ENCODE measurements at regions not wholly inside any gene's neighbourhood (a gene's known extent, or its start where the extent isn't known, plus 50 kb on each side); places are given as distances from the start of the nearest gene placed in this dataset.
"Not testable (repeated sequence)": the region's sequence is repeated elsewhere in the genome, so short reads cannot be mapped to it uniquely, and the experiment has no call there.

DNA sequence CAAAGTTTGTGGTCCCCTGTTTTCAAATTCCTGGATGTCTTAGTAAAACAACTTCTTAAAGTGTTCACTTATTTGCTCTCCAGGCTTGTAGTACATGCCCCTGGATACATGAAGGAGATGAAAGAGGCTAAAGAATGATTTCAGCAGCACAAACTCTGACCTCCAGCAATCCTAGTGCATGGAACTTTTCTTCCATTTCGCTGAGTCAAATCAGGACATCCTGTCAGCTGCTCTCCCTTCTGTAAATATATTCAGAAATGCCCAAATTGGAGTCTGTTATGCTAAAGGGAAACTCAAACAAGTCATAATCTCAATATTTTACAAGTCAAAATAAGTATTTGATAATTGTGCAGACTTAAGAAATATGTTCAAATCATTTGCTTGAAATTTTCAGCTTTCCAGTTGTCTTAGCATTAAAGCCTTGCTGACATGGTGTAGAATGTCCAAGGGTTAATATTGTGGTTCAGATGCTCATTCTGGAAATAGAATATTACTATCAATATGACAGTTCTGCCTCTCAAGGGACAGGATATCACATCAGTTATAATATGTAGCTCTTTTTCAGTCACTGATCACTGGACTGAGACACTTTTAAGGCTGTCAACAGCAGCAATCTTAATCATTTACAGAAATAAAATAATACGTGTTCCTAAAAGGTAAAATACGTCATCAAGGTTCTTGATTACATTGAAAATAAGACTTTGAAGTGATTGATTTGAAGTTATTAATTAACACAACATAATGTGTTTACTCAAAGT is 1157.3 kb downstream of the PLA2G4A start:
- DNase-seq = no peak

DNA sequence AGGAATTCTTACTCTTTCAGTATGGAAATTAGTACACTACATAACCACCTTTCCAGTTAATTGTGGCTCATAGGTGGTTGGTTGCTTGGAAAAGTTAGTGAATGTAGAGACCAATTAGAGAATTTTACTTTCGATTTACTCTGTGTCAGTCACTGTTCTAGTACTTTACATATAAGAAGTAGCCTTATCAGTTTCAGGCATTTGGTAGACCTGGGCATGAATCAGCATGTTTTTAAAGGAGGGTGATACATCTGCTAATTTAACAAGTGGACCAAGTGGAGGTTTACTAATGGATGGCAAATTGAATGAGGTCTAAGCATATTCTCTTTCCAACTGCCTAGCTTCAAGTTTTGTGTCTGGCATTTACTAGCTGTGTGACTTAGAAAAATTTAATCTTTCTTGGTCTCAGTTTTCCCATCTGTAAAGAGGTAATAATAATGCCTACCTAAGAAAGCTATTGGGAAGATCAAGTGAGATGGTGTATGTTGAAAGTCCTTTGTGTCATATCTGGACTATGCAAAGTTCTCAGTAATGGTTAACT is 1158.6 kb downstream of the PLA2G4A start:
- no peak for DNase-seq

DNA sequence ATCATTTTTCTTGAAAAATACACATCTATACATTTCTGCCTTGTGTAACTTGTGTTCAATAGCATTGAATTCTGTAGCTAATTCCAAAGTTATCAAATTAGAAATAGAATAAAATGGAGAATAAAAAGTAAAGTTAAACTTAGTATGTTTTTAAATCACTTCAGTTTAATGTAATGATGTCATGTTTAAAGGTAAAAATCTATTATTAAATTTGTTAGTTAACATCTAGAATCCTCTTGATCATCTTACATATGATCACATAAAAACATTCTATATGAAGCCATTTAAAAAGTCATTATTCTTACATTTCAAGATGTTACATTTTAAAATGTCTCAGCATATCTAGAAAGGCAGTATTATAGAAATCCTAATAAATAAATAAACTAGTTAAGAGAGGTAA is 1163.2 kb downstream of the PLA2G4A start:
- no peak for DNase-seq

DNA sequence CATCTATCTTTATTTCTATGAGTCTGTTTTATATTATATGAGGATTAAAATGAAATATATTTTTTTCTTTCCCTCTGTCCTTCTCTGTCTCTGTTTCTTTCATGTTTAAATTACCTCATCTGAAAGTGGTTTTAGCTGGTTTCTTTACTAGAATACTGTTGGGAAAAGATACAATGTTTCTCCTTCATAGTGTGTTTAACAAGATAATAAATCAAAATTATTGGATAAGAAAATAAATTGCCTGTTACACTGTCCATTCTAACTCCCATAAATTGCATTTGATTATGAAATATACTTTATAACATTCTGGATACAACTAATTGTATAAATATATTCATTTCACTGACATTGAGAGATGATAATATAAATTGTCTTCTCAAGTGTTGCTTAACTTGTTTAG is 1168.0 kb downstream of the PLA2G4A start:
- DNase-seq = no peak

DNA sequence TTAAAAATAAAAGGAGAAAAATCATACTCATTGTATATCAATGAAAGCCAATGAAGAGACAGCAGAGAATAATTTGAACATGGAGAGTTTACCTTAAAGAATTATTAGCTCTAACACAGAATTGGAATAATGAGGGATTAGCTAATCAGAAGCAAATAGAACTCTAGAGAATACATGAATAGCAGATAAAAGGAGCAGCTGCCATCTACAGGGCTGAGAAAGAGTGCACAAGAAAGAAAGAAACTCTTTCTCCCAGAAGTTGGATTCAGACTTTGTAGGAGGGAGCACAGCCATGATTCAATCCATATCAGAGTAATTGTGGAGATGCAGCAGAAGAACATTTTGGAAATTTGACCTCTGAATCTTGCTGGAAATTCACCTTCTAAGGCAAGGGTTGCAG is 1171.2 kb downstream of the PLA2G4A start:
- no peak for DNase-seq

DNA sequence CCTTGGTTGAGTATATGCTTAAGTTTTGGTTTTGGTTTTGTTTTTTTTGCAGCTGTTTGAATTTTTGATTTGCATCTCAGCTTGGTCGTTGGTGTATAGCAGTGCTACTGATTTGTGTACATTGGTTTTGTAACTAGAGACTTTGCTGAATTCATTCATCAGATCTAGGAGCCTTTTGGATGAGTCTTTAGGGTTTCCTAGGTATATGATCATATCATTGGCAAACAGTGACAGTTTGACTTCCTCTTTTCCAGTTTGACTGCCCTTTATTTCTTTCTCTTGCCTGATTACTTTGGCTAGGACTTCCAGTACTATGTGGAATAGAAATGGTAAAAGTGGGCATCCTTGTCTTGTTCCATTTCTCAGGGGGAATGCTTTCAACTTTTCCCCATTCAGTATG is 1174.9 kb downstream of the PLA2G4A start:
- DNase-seq = not testable (repeated sequence)

DNA sequence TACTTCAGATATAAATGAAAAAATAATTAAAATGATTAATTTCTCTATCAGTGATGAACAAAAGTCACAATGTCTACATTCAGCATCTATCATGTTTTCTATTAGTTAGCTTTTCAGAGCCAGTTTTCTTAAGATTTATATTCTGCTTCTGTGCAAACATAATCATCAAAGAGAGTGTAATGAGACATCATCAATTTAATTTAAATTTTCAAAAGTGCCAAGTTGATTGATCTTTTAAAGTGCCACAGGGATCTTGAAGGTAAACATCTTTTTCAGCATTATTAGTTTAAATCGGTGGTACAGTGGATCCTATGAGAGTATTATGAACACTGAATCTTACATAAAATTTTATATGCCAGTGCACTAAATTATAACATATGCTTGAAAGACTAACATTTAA is 1176.1 kb downstream of the PLA2G4A start:
- no peak for DNase-seq

DNA sequence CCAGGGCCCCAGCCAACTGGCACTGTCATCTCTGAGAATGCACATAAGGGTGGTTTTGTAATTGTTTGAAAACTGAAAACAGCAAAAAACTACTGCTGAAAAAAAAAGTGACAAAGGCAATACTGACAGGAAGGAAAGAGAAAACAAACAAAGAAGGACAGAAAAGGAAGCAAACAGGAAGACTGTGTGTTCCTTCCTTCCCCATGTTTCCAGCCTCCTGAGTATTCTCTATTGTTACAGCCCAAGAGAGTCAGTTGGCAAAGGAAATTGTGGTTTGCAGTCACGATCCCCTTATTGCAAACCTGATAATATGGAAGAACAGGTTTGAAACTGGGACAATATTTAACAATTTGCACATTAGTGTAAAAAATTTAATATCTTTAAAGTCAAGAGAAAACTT is 1177.6 kb downstream of the PLA2G4A start:
- no peak for DNase-seq

DNA sequence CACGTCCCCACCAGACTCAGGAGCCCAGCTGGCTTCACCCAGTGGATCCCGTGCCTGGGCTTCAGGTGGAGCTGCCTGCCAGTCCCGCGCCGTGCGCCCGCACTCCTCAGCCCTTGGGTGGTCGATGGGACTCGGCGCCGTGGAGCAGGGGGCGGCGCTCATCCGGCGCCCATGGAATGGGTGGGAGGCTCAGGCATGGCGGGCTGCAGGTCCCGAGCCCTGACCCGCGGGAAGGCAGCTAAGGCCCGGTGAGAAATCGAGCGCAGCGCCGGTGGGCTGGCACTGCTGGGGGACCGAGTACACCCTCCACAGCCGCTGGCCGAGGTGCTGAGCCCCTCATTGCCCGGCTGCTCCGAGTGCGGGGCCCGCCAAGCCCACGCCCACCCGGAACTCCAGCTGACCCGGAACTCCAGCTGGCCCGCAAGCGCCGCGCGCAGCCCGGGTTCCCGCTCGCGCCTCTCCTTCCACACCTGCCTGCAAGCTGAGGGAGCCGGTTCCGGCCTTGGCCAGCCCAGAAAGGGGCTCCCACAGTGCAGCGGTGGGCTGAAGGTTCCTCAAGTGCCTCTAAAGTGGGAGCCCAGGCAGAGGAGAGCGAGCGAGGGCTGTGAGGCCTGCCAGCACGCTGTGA is 1184.6 kb downstream of the PLA2G4A start:
- DNase-seq = not testable (repeated sequence)

DNA sequence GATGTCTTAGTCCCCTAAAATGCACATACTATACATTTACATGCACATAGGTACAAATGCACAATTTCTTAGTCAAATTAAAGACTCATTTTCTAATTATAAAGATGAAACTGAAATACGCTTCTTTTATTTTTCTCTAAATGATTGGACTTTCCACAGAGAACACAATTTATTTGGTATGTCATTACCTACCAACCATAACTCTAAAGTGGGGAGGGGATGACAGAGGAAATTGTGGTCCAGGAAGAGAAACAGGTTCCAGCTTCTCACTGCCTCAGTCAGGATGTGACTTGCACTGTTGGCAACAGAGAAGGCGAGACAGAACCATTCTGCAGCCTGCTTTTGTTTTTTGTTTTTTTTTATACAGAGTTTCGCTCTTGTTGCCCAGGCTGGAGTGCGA is 1189.2 kb downstream of the PLA2G4A start:
- DNase-seq = no peak

DNA sequence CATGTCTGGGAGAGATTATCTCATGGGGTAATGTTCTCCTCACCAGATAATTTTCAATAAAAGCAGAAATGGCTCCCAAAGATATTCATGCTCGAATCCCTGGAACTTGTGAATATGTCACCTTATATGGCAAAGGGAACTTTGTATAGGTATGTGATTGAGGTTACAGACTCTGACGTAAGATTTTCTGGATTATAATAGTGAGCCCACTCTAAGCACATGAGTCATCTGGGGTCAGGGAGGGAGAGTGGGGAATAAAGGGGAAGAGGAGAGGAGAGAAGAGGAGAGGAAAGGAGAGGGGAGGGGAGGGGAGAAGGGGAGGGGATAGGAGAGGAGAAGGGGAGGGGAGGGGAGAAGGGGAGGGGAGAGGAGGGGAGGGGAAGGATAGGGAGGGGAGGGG is 1193.9 kb downstream of the PLA2G4A start:
- DNase-seq = no peak

DNA sequence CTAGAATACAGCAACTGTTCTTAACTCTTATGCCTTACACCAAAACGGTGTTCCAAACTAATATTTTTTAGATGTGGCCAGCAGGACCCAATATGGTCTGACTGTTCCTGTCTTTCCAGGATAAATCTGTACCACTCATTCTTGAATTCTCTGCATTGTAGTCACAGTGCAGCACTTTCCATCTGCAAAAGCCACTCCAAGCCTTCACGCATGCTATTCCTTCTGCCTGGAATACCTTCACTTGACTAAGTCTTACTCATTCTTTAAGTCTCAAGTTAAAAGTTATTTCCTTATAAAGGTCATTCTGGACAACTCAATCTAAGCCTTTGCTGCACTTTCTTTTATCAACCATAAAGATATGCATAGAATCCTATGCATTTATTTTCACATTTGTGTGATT is 1194.5 kb downstream of the PLA2G4A start:
- DNase-seq = no peak

DNA sequence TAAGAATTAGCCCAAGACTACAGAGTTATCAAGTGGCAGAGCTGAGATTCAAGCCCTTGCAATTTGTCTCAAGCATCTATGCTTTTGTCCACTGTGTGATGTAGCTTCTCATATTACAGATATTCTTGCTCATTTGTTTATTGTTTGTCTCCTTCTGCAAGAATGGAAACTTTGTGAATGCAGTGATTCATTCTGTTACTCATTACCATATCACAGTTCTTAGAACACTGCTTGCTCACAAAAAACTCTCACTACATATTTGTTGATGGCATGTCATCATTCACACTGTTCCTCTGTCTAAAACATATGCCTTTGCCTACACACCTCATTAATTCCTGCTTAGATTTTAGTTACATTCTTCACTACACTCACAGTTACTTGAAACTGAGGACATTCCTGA is 1198.9 kb downstream of the PLA2G4A start:
- DNase-seq = no peak

DNA sequence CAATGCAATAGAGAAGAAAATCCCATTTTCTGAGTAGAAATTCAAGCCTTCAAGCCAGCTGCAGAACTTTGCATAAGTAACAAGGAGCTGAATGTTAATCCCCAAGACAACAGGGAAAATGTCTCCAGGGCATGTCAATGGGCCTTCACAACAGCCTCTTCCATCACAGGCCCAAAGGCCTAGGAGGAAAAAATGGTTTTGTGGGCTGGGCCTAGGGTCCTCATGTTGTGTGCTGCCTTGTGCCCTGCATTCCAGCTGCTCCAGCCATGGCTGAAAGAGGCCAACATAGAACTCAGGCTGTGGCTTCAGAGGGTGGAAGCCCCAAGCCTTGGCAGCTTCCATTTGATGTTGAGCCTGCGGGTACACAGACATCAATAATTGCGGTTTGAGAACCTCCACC is 1208.8 kb downstream of the PLA2G4A start:
- not testable (repeated sequence) for DNase-seq

DNA sequence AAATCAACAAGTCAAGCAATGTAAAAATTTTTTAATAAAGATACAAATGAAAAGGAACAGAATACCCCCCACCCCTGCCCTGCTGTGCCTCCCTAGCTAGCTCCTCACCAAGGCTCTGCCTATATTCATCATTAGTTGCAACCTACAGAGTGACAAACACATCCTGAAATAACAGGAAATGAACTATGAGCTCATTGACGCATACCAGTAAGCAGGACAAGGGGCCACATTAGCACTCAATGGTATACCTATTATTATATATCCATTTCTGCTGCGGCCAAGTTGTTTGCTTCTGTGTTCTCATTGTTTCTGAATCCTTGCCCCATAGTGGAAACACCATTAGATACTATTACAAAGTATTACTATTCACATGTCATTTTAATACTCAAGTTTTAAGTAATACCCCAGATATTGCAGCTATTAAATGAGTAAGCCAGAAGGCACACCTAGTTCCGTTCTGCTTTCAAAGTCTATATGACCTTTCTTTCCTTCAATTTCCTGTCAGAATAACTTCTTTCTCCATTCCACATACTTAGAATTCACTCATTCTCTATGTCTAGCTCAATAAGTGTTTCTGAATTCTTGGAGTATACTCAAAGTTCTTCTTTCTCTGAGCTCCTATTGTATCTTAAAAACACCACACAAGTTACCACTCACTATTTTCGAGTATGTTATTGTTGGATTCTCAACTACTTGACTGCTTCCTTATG is 1214.9 kb downstream of the PLA2G4A start:
- no peak for DNase-seq

DNA sequence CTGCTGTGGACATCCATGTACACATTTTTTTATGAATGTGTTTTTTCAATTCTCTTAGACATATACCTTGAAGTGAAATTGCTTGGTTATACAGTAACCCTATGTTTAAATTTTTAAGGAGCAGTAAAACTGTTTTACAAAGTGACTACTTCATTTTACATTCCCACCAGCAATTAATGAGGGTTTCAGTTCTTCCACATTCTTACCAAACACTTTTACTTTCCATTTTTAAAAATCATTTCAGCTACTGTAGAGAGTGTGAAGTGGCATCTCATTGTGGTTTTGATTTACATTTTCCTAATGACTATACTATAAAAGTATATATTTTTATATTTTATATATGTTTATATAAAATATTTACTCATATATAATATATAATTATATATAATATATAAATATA is 1221.5 kb downstream of the PLA2G4A start:
- no peak for DNase-seq

DNA sequence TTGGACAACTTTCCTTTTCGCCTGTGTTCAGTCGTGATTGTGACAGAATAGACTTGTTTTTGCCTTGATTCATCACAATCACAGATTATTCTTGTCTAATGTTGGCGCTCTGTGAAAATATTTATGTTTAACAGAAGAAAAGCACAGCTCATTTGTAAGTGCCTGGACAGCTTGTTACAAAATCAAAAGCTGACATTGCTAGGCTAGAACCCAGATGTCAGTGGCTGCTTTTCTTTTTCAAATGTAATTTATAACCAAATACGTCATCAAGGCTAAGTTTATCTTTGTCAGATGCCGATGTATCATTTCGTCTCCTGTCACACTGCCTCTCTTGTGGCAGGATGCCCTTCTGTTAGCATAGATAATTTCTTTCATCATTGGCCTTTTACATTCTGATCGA is 1227.3 kb downstream of the PLA2G4A start:
- DNase-seq = no peak

DNA sequence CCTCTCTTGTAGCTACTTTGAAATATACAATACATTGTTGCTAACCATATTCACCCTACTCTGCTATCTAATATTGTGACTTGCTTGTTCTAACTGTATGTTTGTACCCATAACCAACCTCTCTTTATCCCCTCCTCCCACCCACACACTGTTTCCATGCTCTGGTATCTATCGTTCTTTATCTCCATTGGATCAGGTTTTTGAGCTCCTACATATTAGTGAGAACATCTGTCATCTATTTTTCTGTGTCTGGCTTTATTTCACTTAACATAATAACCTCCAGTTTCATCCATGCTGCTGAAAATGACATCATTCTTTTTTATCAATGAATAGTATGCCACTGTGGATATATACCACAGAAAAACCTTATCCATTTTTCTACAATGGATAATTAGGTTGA is 1230.1 kb downstream of the PLA2G4A start:
- DNase-seq = no peak

DNA sequence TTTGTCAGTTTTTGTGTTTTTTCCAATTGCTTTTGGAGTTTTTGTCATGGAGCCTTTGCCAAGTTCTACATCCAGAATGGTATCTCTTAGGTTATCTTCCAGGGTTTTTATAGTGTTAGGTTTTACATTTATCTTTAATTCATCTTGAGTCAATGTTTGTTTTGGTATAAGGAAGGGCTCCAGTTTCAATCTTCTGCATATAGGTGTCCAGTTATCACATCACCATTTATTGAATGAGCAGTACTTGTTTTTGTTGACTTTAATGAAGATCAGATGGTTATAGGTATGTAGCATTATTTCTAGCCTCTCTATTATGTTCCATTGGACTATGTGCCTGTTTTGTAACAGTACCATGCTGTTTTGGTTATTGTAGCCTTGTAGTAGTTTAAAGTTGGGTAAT is 1233.1 kb downstream of the PLA2G4A start:
- no peak for DNase-seq

DNA sequence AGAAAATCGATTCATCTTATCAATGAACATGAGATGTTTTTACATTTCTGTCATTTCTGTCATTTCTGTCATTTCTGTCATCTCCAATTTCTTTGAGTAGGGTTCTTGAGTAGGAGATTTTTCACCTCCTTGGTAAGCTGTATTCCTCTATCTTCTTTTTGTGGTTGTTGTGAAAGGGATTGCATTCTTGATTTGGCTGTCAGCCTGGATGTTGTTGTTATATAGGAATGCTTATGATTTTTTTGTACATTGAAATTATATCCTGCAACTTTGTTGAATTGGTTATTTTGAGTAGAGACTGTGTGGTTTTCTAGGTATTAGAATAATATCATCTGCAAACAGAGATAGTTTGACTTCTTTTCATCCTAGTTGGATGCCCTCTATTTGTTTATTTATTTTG is 1233.7 kb downstream of the PLA2G4A start:
- DNase-seq = no peak

DNA sequence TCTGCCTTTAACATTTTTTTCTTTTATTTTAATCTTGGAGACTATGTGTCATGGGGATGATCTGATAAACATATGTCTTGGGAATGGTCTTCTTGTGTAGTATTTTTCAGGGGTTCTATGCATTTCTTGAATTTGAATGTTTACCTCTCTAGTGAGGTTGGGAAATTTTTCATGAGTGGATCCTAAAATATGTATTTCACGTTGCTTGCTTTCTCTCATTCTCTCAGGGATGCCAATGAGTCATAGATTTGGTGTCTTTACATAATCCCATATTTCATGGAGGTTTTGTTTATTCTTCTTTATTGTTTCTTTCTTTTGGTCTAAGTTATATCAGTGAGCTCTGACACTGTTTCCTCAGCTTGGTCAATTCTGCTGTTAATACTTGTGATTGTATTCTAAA is 1237.2 kb downstream of the PLA2G4A start:
- no peak for DNase-seq

DNA sequence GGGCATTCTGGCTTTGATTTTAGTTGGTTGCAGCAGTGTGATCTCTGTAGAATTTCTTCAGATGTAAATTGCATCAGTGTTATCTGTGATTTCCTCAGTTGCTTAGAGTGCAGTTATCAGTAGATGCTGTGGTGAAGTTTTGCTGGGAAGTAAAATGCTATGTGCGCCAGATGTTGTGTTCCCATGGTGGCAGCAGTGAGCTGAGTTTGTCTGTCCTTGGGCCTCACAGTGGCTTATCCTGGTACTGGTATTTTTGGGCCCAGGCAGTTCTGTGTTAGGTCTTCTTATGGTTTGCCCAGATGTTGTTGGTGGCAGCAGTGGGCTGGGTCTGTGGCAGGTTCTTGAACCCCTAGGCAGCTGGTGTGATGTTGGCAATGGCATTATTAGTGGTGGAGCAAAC is 1242.1 kb downstream of the PLA2G4A start:
- DNase-seq = no peak

DNA sequence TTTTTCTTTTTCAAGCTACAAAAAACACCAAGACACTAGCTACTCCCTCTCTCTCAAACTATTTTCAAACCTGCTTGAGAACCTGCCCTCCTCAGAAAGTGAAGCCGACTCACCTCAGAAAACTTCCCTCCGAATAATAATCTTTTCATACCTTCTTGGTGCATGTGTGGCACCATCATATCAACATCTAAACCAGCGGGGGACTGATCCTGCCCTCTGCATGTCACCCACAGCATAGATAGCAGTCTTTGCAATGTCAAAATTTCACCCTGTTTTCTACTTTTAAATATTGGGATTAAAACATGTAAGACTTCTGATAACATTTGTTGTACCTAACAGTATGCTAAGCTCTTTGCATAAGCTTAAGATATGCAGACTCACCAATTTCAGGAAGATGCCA is 1260.3 kb downstream of the PLA2G4A start:
- DNase-seq = no peak

DNA sequence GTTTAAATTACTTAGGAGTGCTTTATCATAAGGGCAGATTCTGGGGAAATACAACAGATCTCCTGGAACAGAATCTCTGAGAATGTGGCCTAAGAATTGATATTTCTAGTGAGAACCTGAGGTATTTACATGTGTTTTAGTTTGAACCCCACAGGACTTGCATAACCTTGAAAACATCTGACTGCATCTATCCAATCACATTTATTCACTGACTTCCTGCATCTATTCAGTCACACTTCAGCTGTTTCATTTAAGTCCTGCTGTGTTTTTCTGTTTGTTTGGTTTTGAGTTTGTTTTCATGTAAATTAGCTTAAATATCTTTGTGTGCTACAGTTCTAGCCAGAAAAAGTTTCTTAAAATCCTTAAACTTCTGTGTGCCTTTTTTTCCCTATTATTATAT is 1260.7 kb downstream of the PLA2G4A start:
- DNase-seq = no peak

Measured in activated CD4-positive, alpha-beta T cell treated with anti-CD3 and anti-CD28 coated beads, Interleukin-2, amount 50 U/mL, for 48 hours (primary cell).